Spinal cord (tissue), 9 donors: ENCODE measurements at regions not wholly inside any gene's neighbourhood (a gene's known extent, or its start where the extent isn't known, plus 50 kb on each side); places are given as distances from the start of the nearest gene placed in this dataset.

Experiments
- DNase-seq, 6 donors: peaks; one replicate each; pipeline versions ENCODE4 v3.0.0 to v3.0.0-alpha.2; 2013 to 2015; ENCODE audit warnings: low spot score in 6 of 6, low read depth in 4 of 6
- H3K27ac ChIP-seq: one replicate; pipeline ENCODE4 v1.5.1; 2013; ENCODE audit warnings: low read depth, low read length, control low read depth
- H3K27me3 ChIP-seq: one replicate; pipeline ENCODE4 v1.6.1; 2013; ENCODE audit warnings: low read length; ENCODE audit not compliant: control insufficient read depth, insufficient read depth
- H3K36me3 ChIP-seq: one replicate; pipeline ENCODE4 v1.6.1; 2013; ENCODE audit warnings: low read length; ENCODE audit not compliant: control insufficient read depth, insufficient read depth
- H3K4me1 ChIP-seq: one replicate; pipeline ENCODE4 v1.6.1; 2013; ENCODE audit warnings: low read length; ENCODE audit not compliant: control insufficient read depth, insufficient read depth
- H3K4me3 ChIP-seq: one replicate; pipeline ENCODE4 v1.5.1; 2013; ENCODE audit warnings: low read depth, low read length, control low read depth
- H3K9me3 ChIP-seq: one replicate; pipeline ENCODE4 v1.6.1; 2013; ENCODE audit warnings: low read length; ENCODE audit not compliant: control insufficient read depth, insufficient read depth
- WGBS: methylation state at CpG from one replicate; pipeline ENCODE4 v1.1.5; 2013; ENCODE audit warnings: missing lambda C conversion rate; ENCODE audit not compliant: insufficient coverage; 5-methylcytosine and 5-hydroxymethylcytosine counted together
- donor health status: healthy.

GRCh38 chr11:24386546-24387397, 110.1 kb upstream of the LUZP2 start:
- H3K4me3 ChIP-seq, result no peak overlapping the region
- H3K27ac ChIP-seq, result no peak overlapping the region
- H3K4me1 ChIP-seq, result no peaks in the 10 kb centered on the region
- DNase-seq, result peak in 2 of 6 donors; percentile 60 to 67
- H3K36me3 ChIP-seq, result no peaks in the 10 kb centered on the region
- H3K27me3 ChIP-seq, result no peaks in the 10 kb centered on the region
- WGBS, result 50% methylated on average over 2 of the region's 6 CpGs
- H3K9me3 ChIP-seq, result no peaks in the 10 kb centered on the region

- Histone ChIP-seq H3K9me3 (no peaks in the 10 kb centered on the region), H3K27me3 (no peaks in the 10 kb centered on the region), H3K36me3 (no peaks in the 10 kb centered on the region), H3K4me1 (no peaks in the 10 kb centered on the region), H3K27ac (no peak overlapping the region), H3K4me3 (no peak overlapping the region)
- WGBS, result 76% methylated on average over 4 of the region's 5 CpGs
- DNase-seq, result peak in 1 of 6 donors; percentile 53
Measured at GRCh38 chr11:24389575-24389974, 107.3 kb upstream of the LUZP2 start.

GRCh38 chr11:24390016-24390415, 106.8 kb upstream of the LUZP2 start:
- no peaks in the 10 kb centered on the region for H3K36me3 ChIP-seq
- no peaks in the 10 kb centered on the region for H3K27me3 ChIP-seq
- DNase-seq, result no peak
- no peaks in the 10 kb centered on the region for H3K9me3 ChIP-seq
- H3K4me3 ChIP-seq, result no peak overlapping the region
- WGBS, result 33% methylated on average over 2 of the region's 5 CpGs
- H3K27ac ChIP-seq, result no peak overlapping the region
- no peaks in the 10 kb centered on the region for H3K4me1 ChIP-seq

GRCh38 chr11:24390762-24391161, 106.1 kb upstream of the LUZP2 start:
- no CpG with 5 or more reads among the region's 1 CpG for WGBS
- Histone ChIP-seq H3K4me1 (no peaks in the 10 kb centered on the region), H3K27me3 (no peaks in the 10 kb centered on the region), H3K36me3 (no peaks in the 10 kb centered on the region), H3K4me3 (no peak overlapping the region), H3K27ac (no peak overlapping the region), H3K9me3 (no peaks in the 10 kb centered on the region)
- DNase-seq, result no peak

GRCh38 chr11:24391167-24391566, 105.7 kb upstream of the LUZP2 start:
- DNase-seq, result no peak
- no peaks in the 10 kb centered on the region for H3K4me1 ChIP-seq
- H3K9me3 ChIP-seq, result no peaks in the 10 kb centered on the region
- H3K27me3 ChIP-seq, result no peaks in the 10 kb centered on the region
- H3K4me3 ChIP-seq, result no peak overlapping the region
- no CpG with 5 or more reads among the region's 3 CpGs for WGBS
- H3K36me3 ChIP-seq, result no peaks in the 10 kb centered on the region
- no peak overlapping the region for H3K27ac ChIP-seq

GRCh38 chr11:24400059-24400665, 96.7 kb upstream of the LUZP2 start:
- no peak for DNase-seq
- 98% methylated on average over 5 of the region's 10 CpGs for whole genome bisulfite sequencing
- no peaks in the 10 kb centered on the region for H3K36me3 ChIP-seq

GRCh38 chr11:24406389-24406788, 90.5 kb upstream of the LUZP2 start:
- Histone ChIP-seq H3K9me3 (no peaks in the 10 kb centered on the region), H3K27ac (no peak overlapping the region), H3K27me3 (no peaks in the 10 kb centered on the region), H3K36me3 (no peaks in the 10 kb centered on the region), H3K4me3 (no peak overlapping the region), H3K4me1 (no peaks in the 10 kb centered on the region)
- WGBS, result 20% methylated on average over 1 of the region's 6 CpGs
- no peak for DNase-seq

More at GRCh38 chr11:24400059-24400665, 96.7 kb upstream of the LUZP2 start:
- Histone ChIP-seq H3K4me3 (no peak overlapping the region), H3K4me1 (no peaks in the 10 kb centered on the region), H3K27me3 (no peaks in the 10 kb centered on the region), H3K9me3 (no peaks in the 10 kb centered on the region), H3K27ac (no peak overlapping the region)

- no peaks in the 10 kb centered on the region for H3K9me3 ChIP-seq
- no peak overlapping the region for H3K4me3 ChIP-seq
- DNase-seq, result no peak
- WGBS, result 99% methylated on average over 9 of the region's 9 CpGs
- H3K4me1 ChIP-seq, result no peaks in the 10 kb centered on the region
- H3K27me3 ChIP-seq, result no peaks in the 10 kb centered on the region
- no peaks in the 10 kb centered on the region for H3K36me3 ChIP-seq
- no peak overlapping the region for H3K27ac ChIP-seq
Measured at GRCh38 chr11:24406980-24407379, 89.9 kb upstream of the LUZP2 start.

GRCh38 chr11:24407733-24408132, 89.1 kb upstream of the LUZP2 start:
- no peaks in the 10 kb centered on the region for H3K36me3 ChIP-seq
- H3K4me3 ChIP-seq, result no peak overlapping the region
- no peak for DNase-seq
- H3K9me3 ChIP-seq, result no peaks in the 10 kb centered on the region
- no peaks in the 10 kb centered on the region for H3K27me3 ChIP-seq
- WGBS, result no CpG with 5 or more reads among the region's 3 CpGs
- H3K27ac ChIP-seq, result no peak overlapping the region
- no peaks in the 10 kb centered on the region for H3K4me1 ChIP-seq

- Histone ChIP-seq H3K4me1 (no peaks in the 10 kb centered on the region), H3K4me3 (no peak overlapping the region), H3K27ac (no peak overlapping the region), H3K36me3 (no peaks in the 10 kb centered on the region), H3K27me3 (no peaks in the 10 kb centered on the region), H3K9me3 (no peaks in the 10 kb centered on the region)
- DNase-seq, result no peak
Measured at GRCh38 chr11:24408202-24408601, 88.7 kb upstream of the LUZP2 start.
